GM21423 (cell line): ENCODE measurements at regions not wholly inside any gene's neighbourhood (a gene's known extent, or its start where the extent isn't known, plus 50 kb on each side); places are given as distances from the start of the nearest gene placed in this dataset.

Experiments used
- ATAC-seq: cut with Tn5 transposase; IDR thresholded peaks from one replicate; pipeline ENCODE4 v1.9.1; 2021; ENCODE audit warnings: mild to moderate bottlenecking, moderate library complexity; ENCODE audit not compliant: unreplicated experiment

GRCh38 chr21:24290151-24290833 lies 1317.0 kb downstream of the MRPL39 start:
- no peak for ATAC-seq

- ATAC-seq: no peak
These were observed 1317.7 kb downstream of the MRPL39 start for GRCh38 chr21:24289539-24289938.

- ATAC-seq: no peak
These were observed 1326.7 kb downstream of the MRPL39 start for GRCh38 chr21:24280596-24280995.

- ATAC-seq: no peak
These were observed 1328.6 kb downstream of the MRPL39 start for GRCh38 chr21:24278711-24279110.

GRCh38 chr21:24276204-24276603 lies 1331.1 kb downstream of the MRPL39 start:
- ATAC-seq: no peak

GRCh38 chr21:24275616-24276015 lies 1331.7 kb downstream of the MRPL39 start:
- no peak for ATAC-seq

- no peak for ATAC-seq
These were observed 1334.8 kb downstream of the MRPL39 start for GRCh38 chr21:24272521-24272938.

GRCh38 chr21:24265987-24266386 lies 1341.3 kb downstream of the MRPL39 start:
- ATAC-seq: no peak

- ATAC-seq: no peak
These were observed 1346.5 kb downstream of the MRPL39 start for GRCh38 chr21:24260751-24261150.

GRCh38 chr21:24259241-24259640 lies 1348.0 kb downstream of the MRPL39 start:
- no peak for ATAC-seq

- no peak for ATAC-seq
These were observed 1351.7 kb downstream of the MRPL39 start for GRCh38 chr21:24255591-24255990.

- ATAC-seq: no peak
These were observed 1381.8 kb downstream of the MRPL39 start for GRCh38 chr21:24225431-24225830.

GRCh38 chr21:24224422-24224821 lies 1382.9 kb downstream of the MRPL39 start:
- ATAC-seq: no peak

GRCh38 chr21:24223624-24224023 lies 1383.7 kb downstream of the MRPL39 start:
- ATAC-seq: no peak

GRCh38 chr21:24222676-24223075 lies 1384.6 kb downstream of the MRPL39 start:
- ATAC-seq: no peak

GRCh38 chr21:24220446-24220845 lies 1386.8 kb downstream of the MRPL39 start:
- ATAC-seq: no peak

GRCh38 chr21:24217151-24217550 lies 1390.1 kb downstream of the MRPL39 start:
- ATAC-seq: no peak

GRCh38 chr21:24210130-24210529 lies 1397.2 kb downstream of the MRPL39 start:
- no peak for ATAC-seq

GRCh38 chr21:24208562-24209260 lies 1398.6 kb downstream of the MRPL39 start:
- ATAC-seq: no peak

GRCh38 chr21:24205319-24205718 lies 1402.0 kb downstream of the MRPL39 start:
- no peak for ATAC-seq

- ATAC-seq: no peak
These were observed 1402.6 kb downstream of the MRPL39 start for GRCh38 chr21:24204641-24205040.

- no peak for ATAC-seq
These were observed 1407.2 kb downstream of the MRPL39 start for GRCh38 chr21:24200052-24200451.

GRCh38 chr21:24197923-24198322 lies 1409.4 kb downstream of the MRPL39 start:
- no peak for ATAC-seq
